GM19467 (cell line): ENCODE measurements at regions not wholly inside any gene's neighbourhood (a gene's known extent, or its start where the extent isn't known, plus 50 kb on each side); places are given as distances from the start of the nearest gene placed in this dataset.

Experiments
- ATAC-seq: cut with Tn5 transposase; IDR thresholded peaks from one replicate; pipeline ENCODE4 v1.9.1; 2021; ENCODE audit warnings: mild to moderate bottlenecking, moderate library complexity; ENCODE audit not compliant: unreplicated experiment

DNA sequence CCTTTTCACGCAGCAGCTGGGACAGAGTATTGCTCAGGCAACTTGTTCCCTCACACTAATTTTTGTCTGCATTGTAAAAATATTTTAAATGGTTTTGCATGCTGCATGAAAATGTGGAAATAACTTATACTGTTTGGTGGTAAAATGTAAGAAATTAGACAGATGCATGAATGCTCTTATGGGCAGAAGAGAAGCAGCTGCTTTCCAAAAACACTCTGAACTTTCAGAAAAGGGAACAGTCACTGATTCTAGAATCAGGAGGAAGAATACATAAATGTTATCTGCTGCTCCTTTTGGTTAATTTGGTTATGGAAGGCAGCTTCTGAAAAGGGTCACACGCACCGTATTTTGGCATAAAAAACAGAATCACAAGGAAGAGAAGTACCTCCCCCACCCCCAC lies 87.0 kb upstream of the RUNX1 start:
- no peak for ATAC-seq

DNA sequence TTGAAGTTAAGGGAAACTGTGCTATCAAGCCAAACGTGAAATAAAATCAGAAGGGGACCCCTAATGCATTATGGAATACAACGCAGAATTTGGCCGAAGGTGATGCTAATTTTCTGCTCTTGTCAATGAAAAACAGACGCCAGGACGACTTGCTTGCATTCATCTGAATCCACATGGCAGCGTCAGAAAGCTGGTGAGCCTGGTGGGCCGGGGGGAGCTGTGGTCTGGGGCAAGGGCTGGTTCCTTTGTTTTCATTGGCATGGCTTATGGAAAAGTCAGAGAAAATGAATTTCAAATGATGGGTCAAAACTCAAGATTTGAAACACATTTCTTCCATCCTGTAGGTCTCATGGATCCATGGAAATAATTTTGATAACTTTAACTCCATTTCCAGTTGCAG lies 86.4 kb upstream of the RUNX1 start:
- ATAC-seq = no peak

DNA sequence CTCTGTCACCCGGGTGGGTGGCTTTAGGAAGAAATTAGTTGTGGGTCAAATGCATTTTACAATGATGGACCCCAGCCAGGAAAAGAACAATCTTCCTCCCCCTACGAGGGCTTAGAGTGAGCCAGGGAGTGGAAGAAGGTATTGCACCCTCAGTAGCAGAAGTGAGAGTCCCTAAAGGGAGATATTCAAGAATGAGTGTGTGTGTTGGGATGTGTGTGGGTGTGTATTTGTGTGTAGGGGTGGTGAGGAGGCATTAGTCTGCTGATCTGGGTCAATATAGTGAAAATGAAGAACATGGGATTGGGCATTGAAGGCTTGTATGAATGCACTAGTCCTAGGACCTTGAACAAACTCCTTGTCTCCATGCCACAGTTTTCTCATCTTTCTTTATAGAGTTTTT lies 85.2 kb upstream of the RUNX1 start:
- ATAC-seq = no peak

DNA sequence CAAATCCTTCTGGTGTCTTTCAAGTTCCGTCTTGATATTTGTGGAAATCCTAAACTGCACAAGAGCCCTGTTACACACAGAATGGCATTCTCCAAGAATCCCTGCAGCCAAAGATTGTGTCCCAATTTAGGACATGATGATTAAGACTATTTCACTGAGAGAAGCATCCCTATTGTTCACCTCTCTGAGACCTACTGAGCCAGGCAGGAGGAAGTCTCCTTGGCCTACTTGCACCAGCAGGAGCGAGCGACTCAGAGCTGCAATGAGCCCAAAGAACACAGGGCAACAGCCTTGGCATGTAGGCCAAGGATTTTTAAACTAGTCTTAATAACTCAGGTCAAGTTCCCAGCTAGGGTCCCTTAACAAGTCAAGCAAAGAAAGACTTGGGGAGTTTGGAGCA lies 79.4 kb upstream of the RUNX1 start:
- ATAC-seq = no peak

DNA sequence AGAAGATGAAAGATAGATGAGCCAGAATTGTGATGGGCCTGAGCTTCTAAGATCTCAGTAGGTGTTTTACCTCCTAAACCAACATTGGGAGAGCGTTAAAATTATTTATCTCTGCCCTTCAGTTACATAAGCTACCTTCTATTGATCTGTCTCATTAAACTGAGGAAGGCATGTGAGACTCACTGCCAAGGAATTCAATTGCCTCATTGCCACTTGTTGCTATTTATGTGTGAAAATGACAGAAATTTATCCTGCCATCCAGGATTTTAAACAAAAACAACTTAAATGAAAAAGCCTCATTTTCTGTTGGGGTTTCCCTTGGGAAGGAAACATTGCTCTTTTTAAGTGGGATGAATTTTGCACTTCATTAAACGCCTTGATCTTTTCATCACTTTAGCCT lies 78.7 kb upstream of the RUNX1 start:
- ATAC-seq = no peak

DNA sequence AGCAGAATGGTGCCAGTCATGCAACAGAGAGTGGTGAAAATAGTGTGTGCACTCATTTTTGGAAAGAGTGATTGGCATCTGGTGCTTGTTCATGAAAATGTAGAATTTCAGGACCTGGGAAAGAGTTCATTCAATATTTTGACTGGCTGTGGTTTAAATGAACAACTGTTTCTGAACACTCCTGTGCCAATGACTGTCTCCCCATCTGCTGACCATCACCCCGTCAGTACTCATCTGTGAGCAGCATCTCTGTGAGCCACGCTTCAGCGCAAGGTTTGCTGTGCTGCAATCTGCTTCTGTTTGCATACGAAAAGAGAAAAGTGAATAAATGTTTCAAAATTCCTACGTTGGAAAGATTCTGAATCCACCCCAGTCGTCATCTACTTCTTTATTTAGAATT lies 77.9 kb upstream of the RUNX1 start:
- no peak for ATAC-seq

DNA sequence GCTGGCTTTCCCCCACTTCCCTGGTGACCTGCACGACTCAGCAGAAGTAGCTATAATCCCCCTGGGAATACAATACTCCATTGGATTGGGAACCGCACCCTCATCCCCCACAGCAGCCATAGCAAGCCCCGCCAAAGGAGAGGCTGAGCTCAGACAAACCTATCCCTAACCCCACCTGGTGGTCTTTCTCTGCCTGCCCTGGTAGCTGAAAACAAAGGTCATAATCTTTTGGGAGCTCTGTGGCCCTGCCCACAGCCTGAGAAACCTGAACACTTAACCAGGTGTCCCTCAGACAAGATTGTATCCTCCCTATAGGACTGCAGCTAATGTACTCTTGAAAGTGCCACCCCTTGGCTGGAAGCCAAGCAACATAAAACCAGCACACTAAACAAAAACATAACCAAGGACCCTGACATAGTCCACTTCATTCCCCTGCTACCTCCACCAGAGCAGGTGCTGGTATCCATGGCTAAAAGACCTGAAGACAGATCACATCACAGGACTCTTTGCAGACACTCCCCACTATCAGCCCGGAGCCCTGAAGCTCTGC lies 71.6 kb upstream of the RUNX1 start:
- ATAC-seq = no peak

DNA sequence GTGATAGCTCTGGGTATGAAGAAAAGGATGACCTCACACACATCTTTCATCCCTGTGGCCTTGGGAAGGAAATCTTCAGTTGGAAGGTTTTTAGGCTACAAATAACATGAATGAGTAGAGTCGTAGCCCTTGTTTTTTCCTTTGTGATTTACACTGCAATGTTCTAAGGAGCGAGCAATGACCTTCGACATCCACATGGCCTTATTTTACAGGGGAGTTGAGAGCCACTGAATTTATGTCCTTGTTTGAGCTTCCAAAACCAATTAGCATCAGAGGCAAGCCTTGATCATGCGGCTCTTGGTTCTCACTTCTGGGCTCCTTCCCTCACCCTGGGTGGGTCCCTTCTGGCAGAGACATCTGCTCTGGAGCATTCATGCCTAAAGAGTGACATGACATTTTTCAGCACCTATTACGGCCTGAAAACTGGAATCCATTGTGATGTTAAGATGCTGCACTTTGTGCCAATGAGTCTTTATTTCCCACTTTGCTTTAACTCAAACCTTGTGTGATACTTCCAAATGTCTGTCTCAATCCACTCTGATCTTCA lies 70.5 kb upstream of the RUNX1 start:
- no peak for ATAC-seq

DNA sequence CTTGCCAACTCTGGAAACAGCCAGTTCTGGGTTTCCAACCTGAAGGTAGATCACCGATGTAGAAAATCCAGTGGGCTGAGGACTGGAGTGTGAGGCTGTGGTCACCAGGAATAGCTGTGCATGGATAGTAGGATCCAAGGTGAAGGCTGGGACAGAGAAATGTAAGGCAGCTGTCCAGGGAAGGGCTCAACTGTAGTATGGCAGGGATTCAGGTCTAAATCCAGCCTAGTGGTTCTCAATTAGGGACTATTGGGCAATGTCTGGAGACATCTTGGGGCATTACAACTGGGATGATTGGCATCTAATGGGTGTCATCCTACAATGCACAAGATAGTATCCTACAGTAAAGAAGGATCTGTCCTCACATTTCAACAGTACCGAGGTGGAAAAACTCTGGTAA lies 67.7 kb upstream of the RUNX1 start:
- no peak for ATAC-seq

DNA sequence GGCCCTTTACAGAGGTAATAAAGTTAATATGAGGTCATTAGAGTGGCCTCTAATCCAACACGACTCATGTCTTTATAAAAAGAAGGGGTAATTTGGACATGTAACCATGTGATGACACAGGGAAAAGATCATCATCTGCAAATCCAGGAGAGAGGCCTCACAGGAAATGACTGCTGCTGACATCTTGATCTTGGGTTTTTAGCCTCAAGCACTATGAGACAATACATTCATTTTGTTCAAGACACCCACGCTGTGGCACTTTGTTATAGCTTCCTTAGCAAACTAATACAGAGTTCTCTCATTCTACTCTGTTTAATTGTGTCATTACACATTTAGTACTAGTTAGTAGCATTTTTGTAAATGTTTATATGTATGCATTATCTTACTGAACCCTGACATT lies 64.0 kb upstream of the RUNX1 start:
- no peak for ATAC-seq

DNA sequence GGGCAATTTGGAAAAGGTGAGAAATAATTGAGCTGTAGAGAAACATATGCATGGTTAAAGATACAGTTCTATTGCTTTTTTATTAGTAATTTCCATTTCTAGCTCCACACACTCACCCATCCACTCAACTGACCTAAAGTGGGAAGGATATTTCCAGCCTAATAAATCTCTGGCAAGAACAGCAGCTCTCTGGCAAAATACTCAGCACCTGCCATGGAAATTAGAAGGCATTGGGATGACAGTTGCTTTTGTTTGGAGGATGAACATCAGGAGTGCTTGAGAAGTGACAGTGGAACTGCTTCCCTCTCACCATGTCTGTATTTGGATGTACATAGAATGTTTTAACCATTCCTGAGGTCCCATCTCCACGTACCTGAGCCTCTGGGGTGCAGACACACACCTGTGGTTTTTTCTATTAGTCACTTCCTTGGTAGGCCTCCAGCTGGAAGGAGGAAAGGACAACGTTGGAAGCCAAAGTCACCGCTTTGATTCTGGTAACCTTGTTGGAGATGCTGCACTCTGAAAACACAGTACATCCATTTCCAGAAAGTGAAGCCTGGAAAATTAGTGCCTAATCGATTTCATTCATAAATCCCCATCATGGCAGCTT lies 62.3 kb upstream of the RUNX1 start:
- no peak for ATAC-seq

DNA sequence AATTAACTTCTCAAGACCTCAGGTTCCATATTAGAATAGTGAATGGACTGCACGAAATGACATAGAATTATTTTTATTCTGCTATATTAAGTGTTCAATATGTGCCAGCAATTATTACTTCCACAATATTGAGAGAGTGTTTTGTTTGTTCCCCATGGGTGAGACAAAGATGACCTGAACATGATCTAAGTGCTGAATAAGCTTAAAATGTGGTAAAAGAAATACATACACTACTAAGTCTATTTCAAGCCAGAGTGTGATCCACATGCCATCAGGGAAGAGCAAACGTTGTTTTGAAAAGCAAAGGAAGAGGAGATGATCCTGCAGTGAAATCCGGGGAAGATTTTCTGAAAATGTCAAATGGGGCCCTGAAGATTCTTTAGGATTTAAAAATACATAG lies 59.8 kb upstream of the RUNX1 start:
- ATAC-seq = no peak

DNA sequence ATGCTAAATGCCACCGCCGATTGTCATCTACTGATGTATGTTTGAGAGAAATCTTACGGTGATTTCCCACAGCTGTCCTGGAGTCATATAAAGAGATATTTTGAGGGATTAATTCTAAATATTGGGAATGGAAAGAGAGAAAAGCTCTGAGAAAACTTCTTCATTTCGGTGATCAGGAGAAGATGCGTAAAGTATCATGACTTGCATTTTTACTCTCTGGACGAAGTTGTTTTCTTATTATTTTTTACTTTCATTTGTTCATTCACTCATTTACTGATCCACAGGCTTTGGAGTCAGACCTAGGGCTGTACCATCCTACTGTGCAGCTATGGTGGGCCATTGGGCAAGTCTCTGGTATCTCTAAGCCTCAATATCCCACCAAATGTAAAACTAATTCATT lies 58.4 kb upstream of the RUNX1 start:
- ATAC-seq = no peak

DNA sequence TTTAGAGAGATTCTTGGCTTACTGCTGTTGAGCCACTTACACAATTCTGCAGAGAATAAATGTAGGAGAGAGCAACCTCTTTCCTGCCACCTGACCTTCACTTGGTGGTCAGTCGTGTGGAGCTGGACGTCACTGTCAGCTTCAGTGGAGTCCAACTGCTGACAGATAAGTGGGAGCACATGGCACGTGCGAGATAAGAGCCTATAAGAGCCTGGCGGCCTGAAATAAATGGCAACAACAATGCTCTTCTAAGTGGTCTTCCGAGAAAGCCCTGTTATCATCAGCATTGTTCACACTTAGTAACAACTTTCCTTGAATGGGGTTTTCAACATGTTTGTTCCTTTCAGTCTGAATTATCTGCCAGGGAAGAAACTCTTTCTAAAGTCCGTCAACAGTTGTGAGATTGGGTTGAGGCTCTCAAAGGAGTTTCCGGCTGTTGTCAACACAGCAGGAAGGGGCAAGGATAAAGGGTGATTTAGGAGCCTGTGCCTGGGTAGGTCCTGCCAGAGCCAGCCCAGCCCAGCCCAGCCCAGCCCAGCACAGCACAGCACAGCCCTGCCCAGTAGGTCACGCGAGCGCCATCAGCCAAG lies 57.2 kb upstream of the RUNX1 start:
- ATAC-seq = no peak

DNA sequence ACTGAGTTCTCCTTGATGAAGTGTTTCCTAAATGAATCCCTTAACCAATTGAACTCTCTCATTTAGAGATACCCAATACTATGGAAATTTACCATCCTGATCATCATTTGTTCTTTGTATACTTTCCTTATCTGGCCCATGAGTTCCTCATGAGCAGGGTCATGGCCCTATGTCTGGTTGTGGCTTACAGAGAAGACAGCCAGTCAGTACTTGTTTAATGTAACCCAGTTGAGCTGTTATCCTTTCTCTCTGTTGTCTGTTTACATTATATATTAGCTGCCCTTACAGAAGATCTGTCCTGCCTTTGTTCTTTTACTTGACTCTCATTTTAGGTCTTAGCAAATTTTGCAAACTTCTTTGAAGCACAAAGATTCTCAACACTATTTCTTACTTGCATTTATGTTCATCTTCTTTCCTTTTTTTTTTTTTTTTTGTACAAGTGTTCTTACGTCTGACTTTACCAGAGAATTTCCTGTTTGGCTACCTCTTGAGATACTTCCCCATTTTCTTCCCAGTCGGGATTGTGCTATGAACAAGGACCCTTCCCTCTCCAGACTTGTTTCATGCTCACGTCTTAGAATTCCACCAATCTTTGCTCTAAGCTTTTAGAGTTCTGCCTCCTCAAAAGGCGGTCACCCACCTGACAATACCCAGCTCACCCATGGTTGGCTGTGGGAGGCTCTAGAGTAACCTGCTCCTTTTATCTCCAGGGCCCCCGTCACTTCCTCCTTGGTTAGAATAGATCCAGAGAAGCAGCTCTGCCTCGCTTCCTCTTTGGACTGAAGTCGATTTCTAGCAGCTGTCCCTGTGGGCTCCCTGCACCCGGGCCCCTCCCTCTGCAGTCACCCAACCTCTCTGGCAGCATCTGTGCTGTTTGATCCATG lies 53.6 kb upstream of the RUNX1 start:
- ATAC-seq = no peak

DNA sequence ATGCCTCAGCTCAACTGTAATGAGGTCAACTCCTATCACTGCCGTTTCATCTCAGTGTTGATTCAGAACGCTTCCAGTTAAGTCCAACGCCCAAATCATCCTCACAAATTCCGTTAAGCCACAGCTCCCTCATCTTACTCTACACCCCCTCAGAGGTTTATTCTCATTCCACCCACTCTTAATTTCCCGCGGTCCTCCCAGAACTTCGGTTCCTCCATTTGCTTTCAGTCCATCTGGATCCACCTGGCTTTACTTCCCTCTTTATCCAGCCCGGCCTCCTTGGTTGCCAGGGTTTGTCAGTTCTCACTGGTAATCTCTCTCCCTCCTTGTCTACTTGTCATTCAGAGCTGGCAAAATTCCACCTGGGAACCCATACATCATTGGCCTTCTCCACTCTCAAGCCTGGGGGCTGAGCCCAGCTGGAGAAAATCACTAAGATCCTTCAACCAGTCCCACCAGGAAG lies 51.3 kb upstream of the RUNX1 start:
- no peak for ATAC-seq

DNA sequence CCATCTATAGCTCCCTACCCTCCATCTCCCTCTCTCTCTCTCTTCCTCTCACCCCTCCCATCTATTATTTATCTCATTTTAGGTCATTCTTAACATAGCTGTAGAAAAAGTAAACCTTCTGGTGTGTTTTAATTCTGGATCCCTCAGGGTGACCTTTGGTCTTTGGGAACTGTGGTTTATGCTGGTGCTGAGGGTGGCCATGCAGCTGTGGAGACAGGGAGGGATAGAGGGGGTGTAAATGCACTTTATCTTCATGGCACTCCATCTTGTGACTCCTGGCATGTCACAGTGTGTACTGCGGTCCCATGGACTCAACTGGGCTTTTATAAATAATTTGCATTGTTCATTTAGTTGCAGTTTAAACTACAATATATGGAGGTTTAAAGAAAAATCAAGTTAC lies 50.2 kb upstream of the RUNX1 start:
- no peak for ATAC-seq
